Omental fat pad (tissue), 3 donors: ENCODE measurements at regions not wholly inside any gene's neighbourhood (a gene's known extent, or its start where the extent isn't known, plus 50 kb on each side); places are given as distances from the start of the nearest gene placed in this dataset.
A peak's percentile ranks its signal among the peaks of the same experiment; 100 is the strongest.

Experiments used
- ATAC-seq: fragments of 150-250 bp; one replicate; pipeline ENCODE4 v1.9.1; 2016; ENCODE audit warnings: mild to moderate bottlenecking, moderate library complexity; ENCODE audit not compliant: low FRiP score
- DNase-seq: peaks from one replicate; pipeline ENCODE4 v3.0.0-alpha.2; 2019; ENCODE audit warnings: low spot score
- TF ChIP-seq, protein P1 (sequence below), 3 donors: fragments of 450-650 bp; IDR thresholded peaks; one replicate each; pipeline ENCODE4 v1.5.1; 2016 to 2017; ENCODE audit warnings: antibody characterized with exemption in 3 of 3, mild to moderate bottlenecking in 3 of 3, moderate library complexity in 2 of 3

DNA sequence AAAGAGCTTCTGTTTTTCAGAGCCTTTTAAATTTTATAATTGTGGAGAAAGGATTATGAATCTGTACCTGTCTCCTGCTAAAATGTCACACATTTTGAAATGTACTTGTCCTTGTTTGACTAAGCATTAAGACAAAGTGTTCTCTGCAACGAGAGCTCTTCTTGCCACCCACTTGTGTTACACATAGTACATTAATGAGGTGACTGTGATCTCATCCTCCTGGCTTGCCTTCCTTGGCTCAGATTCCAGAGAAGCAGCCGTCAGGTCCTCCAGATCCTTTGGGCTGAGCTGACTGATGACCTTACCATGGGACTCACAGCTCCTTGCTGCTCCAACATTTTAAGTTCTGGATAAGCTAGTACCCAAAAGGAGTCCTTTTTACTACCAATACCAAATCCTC lies 81.4 kb downstream of the BBS10 start:
- ATAC-seq (no peak), DNase-seq (no peak)

DNA sequence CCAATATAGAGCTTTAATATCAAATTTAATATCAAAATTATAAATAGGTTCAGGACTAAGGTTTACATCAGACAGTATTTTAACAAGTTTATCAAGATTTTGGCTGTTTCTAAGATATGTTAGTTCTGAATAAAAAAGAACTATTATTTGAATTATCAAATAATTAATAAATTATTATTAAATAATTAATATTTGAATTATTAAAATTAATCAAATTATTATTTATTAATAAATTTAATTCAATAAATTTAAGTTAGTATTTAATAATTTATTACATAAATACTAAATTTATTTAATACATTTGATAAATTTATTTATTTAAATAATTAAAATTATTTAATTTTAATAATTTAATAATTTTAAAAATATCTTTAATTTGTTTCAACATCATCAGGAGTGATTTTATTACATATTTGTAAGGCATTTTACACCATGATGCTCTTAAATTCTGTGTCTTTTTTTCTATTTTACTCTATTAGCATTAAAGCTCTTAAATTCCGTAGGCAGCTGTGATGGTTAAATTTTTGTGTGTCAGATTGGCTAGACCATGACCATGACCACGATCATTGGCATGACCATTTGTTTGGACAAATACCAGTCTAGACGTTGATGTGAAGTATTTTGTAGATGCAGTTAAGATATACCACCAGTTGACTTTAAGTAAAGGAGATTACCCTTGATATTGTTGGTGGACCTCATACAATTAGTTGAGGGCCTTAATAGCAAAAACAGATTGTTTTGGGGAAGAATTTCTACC lies 82.6 kb downstream of the BBS10 start:
- TF ChIP-seq, protein P1, sequence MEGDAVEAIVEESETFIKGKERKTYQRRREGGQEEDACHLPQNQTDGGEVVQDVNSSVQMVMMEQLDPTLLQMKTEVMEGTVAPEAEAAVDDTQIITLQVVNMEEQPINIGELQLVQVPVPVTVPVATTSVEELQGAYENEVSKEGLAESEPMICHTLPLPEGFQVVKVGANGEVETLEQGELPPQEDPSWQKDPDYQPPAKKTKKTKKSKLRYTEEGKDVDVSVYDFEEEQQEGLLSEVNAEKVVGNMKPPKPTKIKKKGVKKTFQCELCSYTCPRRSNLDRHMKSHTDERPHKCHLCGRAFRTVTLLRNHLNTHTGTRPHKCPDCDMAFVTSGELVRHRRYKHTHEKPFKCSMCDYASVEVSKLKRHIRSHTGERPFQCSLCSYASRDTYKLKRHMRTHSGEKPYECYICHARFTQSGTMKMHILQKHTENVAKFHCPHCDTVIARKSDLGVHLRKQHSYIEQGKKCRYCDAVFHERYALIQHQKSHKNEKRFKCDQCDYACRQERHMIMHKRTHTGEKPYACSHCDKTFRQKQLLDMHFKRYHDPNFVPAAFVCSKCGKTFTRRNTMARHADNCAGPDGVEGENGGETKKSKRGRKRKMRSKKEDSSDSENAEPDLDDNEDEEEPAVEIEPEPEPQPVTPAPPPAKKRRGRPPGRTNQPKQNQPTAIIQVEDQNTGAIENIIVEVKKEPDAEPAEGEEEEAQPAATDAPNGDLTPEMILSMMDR (IDR thresholded peaks at IDR 0.05), result no peak
- ATAC-seq, result no peak
- DNase-seq, result no peak

More for the DNA sequence above, 81.4 kb downstream of the BBS10 start:
- TF ChIP-seq, protein P1 (IDR thresholded peaks at IDR 0.05), result no peak

DNA sequence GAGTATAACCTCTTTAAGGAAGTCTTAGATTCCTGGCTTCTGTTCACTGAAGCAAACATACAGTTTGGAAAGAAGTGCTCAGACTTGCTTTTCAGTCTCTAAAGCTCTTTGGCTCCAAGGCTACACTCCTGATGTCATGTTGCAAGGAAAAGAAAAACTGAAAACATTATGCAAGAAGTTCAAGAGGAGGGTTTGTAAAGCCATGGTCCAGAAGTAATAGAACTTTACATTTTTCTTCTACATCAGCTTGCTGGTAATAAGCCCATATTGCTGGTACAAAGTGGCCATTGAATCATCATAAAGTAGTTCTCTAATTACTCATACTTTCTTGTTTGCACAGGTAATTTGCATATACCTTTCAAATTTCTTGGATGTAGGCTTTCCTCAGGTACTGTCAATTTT lies 83.6 kb downstream of the BBS10 start:
- DNase-seq, result no peak
- no peak for ATAC-seq
- TF ChIP-seq, protein P1 (IDR thresholded peaks at IDR 0.05), result no peak

DNA sequence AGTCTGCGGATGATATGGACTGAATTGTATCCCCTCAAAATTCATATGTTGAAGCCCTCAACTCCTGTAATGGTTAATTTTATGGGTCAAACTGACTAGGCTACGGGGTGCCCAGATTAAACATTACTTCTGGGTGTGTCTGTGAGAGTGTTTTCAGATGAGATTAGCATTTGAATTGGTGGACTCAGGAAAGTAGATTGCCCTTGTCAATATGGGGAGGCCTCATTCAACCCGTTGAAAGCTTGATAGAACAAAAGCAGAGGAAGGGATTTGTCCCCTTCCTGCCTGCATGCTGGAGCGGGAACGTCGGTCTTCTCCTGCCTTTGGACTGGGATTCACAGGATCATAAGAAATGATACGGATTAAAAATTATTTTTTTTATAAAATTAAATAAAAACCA lies 84.5 kb downstream of the BBS10 start:
- TF ChIP-seq, protein P1 (IDR thresholded peaks at IDR 0.05), result no peak
- DNase-seq (no peak), ATAC-seq (no peak)

DNA sequence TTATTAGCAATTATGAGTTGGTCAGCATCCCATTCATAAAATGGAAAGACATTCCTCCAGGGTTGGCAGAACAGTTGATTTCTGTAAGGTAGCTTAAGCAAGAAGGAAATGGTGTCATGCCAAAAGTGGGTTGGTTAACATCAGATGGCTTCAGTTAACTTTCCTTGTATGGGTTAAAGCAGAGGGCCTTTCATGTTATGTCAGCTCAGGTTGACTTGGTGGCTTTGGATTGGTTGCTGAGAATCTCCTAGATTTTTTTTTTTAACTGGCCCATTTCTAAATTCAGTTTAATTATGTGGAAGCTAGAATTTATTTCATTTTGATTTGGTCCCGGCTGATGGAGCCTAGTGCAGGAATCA lies 87.8 kb downstream of the BBS10 start:
- ATAC-seq (no peak), DNase-seq (no peak)
- TF ChIP-seq, protein P1 (IDR thresholded peaks at IDR 0.05), result no peak

DNA sequence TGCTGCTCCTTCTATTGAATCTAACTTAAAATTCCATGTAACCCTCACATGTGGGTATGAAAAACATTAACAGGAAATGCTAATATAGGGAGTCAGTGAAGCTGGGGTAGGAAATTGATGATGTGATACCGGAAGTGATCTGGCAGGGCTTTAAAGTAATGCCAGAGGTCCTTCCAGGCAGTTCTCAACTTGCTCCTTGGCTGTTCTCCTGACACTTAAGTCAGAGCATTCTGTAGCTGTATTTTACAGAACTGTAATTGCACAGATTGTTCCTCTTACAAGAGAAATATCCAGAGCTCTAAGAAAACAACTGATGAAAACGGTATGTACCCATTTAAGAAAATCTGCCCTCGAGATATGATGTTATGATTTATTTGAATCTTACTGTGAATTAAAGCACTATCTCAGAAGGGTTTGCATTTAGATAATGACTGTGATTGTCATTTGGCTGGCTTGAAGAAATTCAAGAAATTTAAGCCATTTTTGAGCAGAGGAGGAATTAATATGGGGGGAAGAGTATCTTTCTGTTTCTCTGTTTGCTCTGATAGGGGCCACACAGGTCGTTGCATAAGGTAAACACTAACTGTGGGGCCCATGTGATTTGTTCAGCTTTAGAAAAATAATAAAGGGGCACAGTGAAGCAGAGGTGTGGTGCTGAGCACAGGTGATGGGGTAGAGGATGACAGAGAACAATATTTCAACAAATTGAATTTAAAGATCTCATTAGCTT lies 88.4 kb downstream of the BBS10 start:
- TF ChIP-seq, protein P1 (IDR thresholded peaks at IDR 0.05), result no peak
- DNase-seq (no peak), ATAC-seq (peak; percentile 79)

DNA sequence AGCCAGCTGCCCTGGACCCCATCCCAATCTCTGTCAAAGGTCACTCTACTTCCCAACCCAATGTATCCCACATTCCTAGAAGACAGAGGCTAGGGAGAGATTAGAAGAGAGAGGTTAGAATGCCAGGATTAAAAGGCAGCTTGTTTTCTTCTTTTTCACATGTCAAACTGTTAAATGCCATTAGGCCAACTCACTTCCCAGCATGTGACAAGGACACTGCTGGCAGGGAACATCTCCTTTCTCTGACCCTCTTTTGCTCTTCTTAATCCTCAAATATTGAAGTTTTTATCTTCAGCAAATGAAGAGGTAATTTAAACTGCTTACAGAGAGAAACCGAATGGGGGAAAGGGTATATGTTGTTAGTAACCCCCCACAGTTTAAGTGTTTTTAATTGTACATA lies 89.1 kb downstream of the BBS10 start:
- DNase-seq, result no peak
- TF ChIP-seq, protein P1 (IDR thresholded peaks at IDR 0.05), result no peak
- no peak for ATAC-seq
